GM12875 (cell line): ENCODE measurements at regions not wholly inside any gene's neighbourhood (a gene's known extent, or its start where the extent isn't known, plus 50 kb on each side); places are given as distances from the start of the nearest gene placed in this dataset.

Experiments used
- H3K4me3 ChIP-seq: one replicate; pipeline ENCODE4 v1.5.1; 2011; ENCODE audit warnings: low read depth, low read length, control low read depth
- TF ChIP-seq, protein P1 (sequence below): IDR thresholded peaks from 2 replicates; pipeline ENCODE4 v1.5.1; 2011; ENCODE audit warnings: low read depth, mild to moderate bottlenecking, control low read depth, inconsistent platforms, low read length, moderate library complexity, borderline replicate concordance; ENCODE audit not compliant: insufficient read depth

GRCh38 chr2:207258263-207258991 lies 92.7 kb upstream of the KLF7 start:
- H3K4me3 ChIP-seq = no peak overlapping the region

GRCh38 chr2:207260021-207260420 lies 94.3 kb upstream of the KLF7 start:
- TF ChIP-seq, protein P1, sequence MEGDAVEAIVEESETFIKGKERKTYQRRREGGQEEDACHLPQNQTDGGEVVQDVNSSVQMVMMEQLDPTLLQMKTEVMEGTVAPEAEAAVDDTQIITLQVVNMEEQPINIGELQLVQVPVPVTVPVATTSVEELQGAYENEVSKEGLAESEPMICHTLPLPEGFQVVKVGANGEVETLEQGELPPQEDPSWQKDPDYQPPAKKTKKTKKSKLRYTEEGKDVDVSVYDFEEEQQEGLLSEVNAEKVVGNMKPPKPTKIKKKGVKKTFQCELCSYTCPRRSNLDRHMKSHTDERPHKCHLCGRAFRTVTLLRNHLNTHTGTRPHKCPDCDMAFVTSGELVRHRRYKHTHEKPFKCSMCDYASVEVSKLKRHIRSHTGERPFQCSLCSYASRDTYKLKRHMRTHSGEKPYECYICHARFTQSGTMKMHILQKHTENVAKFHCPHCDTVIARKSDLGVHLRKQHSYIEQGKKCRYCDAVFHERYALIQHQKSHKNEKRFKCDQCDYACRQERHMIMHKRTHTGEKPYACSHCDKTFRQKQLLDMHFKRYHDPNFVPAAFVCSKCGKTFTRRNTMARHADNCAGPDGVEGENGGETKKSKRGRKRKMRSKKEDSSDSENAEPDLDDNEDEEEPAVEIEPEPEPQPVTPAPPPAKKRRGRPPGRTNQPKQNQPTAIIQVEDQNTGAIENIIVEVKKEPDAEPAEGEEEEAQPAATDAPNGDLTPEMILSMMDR = no peak
- H3K4me3 ChIP-seq = no peak overlapping the region

More at GRCh38 chr2:207258263-207258991, 92.7 kb upstream of the KLF7 start:
- TF ChIP-seq, protein P1 = no peak

DNA sequence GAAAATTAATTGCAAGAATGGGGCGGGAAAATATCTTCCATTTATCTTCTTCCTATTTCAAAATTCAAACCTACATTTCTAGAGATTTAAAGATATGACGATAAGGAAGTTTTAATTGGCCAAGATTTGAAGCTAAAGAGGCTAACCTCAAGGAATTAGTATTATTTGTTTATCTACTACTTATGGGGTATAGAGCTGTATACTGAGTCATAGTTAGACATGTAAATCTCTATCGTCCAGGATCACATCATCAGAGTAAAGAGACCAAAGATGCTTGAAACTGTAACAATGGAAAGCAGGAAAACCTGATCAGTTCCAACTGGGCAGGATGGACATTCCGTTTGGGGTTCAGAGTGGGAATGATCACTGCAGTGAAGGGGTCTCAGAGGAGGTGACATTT lies 95.2 kb upstream of the KLF7 start:
- TF ChIP-seq, protein P1 = no peak
- no peak overlapping the region for H3K4me3 ChIP-seq

DNA sequence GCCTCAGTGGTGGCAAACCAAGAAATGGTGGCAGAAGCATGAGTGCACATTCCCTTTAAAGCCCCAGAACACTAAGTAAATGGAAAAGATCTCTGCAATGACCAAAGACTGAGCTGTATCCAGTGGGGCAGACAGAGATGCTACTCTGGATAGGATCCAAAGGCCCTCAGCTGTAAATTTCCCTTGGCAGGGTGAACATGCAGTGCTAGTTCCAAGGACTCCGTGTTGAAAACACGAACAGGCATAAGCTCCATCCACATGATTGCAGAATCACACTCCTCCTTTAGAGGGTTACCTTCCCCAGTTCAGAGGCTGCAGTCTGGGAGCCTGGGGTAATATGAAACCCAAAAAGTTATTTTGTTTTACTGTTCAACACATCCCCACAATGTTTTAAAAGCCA lies 98.6 kb upstream of the KLF7 start:
- H3K4me3 ChIP-seq = no peak overlapping the region
- TF ChIP-seq, protein P1 = no peak

GRCh38 chr2:207265332-207265731 lies 99.6 kb upstream of the KLF7 start:
- TF ChIP-seq, protein P1 = no peak
- H3K4me3 ChIP-seq = no peak overlapping the region

DNA sequence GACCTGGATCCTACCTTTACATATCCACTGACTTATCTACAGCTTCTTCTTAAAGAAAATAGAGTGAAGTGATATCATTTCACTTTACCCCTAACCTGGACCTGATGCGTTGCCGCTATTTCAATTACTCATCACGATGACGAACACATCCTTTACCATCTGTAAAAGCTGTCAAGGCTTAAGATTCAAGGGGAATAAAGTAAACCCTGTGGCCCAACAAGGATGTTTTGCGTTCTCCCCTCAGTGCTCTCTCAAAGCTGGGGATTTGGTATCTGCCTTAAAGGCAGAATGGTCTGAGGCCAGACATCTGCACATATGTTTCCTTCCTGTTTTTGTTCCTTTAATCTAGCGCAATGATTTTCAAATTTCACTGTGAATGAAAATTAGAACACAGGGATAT lies 100.1 kb upstream of the KLF7 start:
- H3K4me3 ChIP-seq = no peak overlapping the region
- TF ChIP-seq, protein P1 = no peak

- no peak overlapping the region for H3K4me3 ChIP-seq
- TF ChIP-seq, protein P1 = no peak
These were observed 100.9 kb upstream of the KLF7 start for GRCh38 chr2:207266648-207267047.
